H1 (cell line): ENCODE measurements at regions not wholly inside any gene's neighbourhood (a gene's known extent, or its start where the extent isn't known, plus 50 kb on each side); places are given as distances from the start of the nearest gene placed in this dataset.

Source experiments
- BCL11A ChIP-seq, 2 experiments: IDR thresholded peaks; one replicate each; pipeline ENCODE4 v1.6.1; 2011; ENCODE audit warnings: low read depth in 2 of 2, low read length in 2 of 2, mild to moderate bottlenecking in 2 of 2
- CHD2 ChIP-seq: IDR thresholded peaks from 2 replicates; pipeline ENCODE4 v1.6.1; 2012; ENCODE audit warnings: low read length, improper control_type of control experiment
- POU5F1 ChIP-seq: IDR thresholded peaks from 2 replicates; pipeline ENCODE4 v1.6.1; 2011; ENCODE audit warnings: low read depth, mild to moderate bottlenecking, low read length, moderate library complexity
- SP1 ChIP-seq: IDR thresholded peaks from 2 replicates; pipeline ENCODE4 v1.6.1; 2011; ENCODE audit warnings: low read depth, low read length
- SUZ12 ChIP-seq: fragments of 200-600 bp; sonication (generic); IDR thresholded peaks from 2 replicates; pipeline ENCODE4 v1.6.1; 2012; ENCODE audit warnings: mild to moderate bottlenecking, inconsistent platforms, low read length, moderate library complexity, mixed read lengths
- TF ChIP-seq, protein P1 (sequence below): IDR thresholded peaks from 2 replicates; pipeline ENCODE4 v1.6.1; 2012; ENCODE audit warnings: inconsistent platforms

- TF ChIP-seq, protein P1, sequence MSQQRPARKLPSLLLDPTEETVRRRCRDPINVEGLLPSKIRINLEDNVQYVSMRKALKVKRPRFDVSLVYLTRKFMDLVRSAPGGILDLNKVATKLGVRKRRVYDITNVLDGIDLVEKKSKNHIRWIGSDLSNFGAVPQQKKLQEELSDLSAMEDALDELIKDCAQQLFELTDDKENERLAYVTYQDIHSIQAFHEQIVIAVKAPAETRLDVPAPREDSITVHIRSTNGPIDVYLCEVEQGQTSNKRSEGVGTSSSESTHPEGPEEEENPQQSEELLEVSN = no peak
- TF ChIP-seq CHD2 (no peak), SP1 (no peak), SUZ12 (no peak), POU5F1 (no peak), BCL11A (IDR thresholded peaks at IDR 0.05; ENCODE audit: low read depth in 2 of 2, low read length in 2 of 2) (no peak)
- TF ChIP-seq, all 59 proteins: peak for 0
These were observed 100.6 kb upstream of the SMIM21 start (continued) for GRCh38 chr18:75527848-75528685.
